UCSD-AML1 (cell line): ENCODE measurements at regions not wholly inside any gene's neighbourhood (a gene's known extent, or its start where the extent isn't known, plus 50 kb on each side); places are given as distances from the start of the nearest gene placed in this dataset.
"Not testable (repeated sequence)": the region's sequence is repeated elsewhere in the genome, so short reads cannot be mapped to it uniquely, and the experiment has no call there.

Source experiments
- DNase-seq: peaks from one replicate; lab custom pipeline; 2025; ENCODE audit not compliant: unreplicated experiment; lab: John Stamatoyannopoulos, UW

DNA sequence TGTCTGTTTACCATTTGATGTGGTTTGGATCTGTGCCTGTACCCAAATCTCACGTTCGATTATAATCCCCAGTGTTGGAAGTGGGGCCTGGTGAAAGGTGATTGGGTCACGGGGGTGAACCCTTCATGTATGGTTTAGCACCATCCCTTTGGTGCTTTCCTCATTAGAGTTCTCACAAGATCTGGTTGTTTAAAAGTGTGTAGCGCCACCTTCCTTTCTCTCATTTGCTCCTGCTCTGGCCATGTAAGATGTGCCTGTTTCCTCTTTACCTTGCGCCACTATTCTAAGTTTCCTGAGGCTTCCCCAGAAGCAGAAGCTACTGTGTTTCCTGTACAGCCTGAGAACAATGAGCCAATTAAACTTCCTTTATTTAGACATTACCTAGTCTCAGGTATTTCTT, 610.7 kb upstream of the ADGRL3 start:
- DNase-seq = no peak

DNA sequence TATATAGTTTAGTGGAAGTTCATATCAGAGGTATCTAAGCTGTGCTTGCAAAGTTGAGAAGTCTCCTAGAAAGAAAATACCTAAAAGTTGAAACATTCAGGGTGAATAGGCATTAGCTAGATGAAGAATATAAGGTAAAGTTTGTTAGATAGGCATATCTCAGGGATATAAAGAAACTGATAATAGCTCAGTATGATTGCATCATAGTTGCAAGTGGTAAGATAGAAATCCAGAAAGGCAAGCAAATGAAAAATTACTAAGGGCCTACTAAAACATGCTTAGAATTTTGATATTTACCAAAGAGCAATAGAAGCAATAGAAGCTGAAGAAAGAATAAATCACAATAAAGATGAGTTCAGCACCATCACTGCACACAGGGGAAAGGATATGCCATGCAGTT, 610.0 kb upstream of the ADGRL3 start:
- DNase-seq = no peak

DNA sequence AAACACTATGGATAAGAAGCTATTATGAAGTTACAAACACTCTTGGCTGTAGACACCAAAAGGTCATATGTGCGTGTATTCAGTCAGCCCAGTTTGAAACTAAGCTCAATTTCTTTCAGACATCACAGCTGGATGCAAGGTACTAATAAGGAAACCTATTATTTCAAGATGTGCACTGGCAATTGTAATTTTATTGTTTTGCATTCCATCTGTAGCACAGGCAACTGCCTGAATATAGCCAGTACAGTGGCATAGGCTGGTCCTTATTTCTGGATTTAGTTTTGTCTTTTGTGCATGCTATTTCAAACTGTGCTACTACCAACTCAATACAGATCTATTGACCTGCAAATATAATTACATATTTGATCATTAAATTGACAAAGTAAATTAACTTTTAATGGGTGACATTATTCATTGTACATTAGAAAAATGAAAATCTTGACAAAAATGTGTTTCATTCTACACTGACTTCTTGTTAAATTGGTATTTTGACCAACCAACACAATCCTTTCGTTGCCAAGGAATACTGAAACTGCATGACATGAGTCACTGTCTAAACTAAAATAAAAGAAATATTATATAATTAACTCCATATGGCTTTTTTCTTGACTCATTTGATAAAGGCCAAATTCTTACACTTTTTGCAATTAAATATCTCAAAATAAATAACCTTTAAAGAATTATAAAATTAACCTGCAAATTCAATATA, 594.3 kb upstream of the ADGRL3 start:
- no peak for DNase-seq

DNA sequence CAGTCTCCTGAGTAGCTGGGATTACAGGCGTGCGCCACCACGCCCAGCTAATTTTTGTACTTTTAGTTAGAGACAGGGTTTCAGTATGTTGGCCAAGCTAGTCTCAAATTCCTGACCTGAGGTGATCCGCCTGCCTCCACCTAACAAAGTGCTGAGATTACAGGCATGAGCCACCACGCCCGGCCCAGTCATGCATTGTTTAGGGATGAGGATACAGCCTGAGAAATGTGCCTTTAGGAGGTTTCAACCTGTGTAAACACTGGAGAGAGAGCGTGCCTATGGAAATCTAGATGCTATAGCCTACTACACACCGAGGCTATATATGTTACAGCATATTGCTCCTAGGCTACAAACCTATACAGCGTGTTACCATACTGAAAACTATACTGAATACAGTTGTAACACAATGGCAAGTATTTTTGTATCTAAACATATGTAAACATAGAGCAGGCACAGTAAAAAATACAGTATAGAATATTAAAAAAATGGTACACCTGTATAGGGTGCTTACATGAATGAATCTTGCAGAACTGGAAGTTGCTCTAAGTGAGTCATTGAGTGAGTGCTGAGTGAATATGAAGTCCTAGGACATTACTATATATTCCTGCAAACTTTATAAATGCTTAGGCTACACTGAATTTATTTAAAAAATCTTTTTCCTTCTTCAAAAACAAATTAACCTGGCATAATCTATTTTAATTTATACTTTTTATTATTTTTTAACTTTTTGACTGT, 588.2 kb upstream of the ADGRL3 start:
- no peak for DNase-seq

DNA sequence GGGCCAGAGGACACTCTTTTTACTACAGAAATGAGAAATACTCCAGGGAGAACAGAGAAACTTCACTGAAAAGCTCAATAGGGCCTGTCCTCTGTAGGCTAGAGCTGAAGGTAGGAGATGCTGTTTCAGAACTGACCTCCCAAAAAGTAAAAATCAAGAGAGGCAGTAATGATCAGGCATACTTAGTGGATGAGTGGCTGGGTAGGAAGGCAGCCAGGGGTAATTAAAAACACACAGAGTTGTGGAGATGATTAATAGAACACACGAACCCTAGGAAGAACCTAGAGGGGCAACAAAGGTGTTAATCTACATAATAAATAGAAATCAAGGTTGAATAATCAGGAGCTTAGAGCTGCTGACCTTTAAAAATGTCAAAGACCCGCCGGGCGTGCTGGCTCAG, 582.4 kb upstream of the ADGRL3 start:
- no peak for DNase-seq

DNA sequence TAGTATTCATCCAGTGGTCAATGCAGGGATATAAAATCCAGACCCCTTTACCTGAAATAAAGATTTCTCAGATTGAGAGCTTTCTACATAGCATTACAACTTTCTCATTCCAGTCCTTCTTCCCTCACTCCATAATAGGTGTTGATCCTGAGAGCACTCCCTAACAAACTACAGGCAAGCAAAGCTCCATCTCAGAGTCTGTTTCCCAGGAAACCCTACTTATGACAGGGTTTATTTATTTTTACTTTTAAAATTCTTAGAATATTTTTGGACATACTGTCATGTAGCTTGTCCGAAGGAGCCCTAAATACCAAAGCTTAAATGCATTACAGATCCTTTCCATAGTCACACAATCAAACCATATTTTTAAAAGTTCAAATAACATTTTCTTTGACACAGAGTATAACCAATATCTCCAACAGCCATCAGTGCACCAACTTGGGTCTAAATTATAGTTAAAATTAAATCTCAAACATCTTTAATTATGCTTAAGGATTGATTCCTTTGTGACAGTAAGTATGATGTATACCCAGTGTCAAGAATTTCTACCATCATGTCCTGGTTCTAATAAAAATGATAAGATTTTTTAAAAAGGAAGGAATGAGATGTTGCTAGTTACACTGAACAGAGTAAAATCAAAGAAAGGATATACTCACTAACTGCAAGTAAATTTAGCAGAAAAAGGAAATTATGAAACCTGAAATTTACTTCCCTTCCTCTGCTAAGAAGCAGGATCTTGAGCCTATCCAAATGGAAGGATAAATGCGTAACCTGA, 580.4 kb upstream of the ADGRL3 start:
- no peak for DNase-seq

DNA sequence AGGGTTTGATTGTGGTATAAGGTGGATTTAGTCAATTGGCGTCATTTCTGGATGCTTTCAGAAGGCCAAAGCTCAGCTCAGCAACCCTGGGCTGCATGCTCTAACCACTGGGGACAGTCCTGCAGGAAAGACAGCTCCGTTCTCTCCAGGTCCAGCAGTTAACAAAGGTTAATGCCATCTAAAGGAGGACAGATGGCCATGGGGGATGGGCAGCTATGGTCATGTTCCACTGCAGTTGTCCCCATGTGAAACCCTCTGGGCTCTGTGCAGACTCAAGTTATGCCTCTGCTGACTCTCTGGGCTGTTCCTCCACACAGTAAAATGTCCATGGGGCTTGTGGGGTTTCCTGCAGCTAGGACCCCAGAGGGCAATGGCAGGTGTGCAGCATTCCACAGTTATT, 562.1 kb upstream of the ADGRL3 start:
- peak; percentile 4 for DNase-seq

DNA sequence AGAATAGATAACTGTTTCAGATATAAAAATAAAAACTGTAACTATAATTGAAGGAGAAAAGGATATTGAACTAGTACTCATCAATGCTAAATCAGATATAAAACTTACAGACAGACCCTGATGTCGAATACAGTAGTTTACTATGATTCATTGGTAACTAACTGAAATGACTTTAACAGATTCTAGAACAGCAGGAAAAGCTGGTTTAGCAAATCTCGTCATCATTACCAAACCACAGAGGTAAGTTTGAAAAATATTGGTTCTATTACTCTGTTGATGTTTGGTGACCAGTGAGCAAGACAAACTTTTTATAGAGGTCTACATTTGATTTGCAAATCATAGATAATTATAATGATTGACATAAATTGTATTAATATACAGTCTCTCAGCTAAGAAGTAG, 551.4 kb upstream of the ADGRL3 start:
- no peak for DNase-seq

DNA sequence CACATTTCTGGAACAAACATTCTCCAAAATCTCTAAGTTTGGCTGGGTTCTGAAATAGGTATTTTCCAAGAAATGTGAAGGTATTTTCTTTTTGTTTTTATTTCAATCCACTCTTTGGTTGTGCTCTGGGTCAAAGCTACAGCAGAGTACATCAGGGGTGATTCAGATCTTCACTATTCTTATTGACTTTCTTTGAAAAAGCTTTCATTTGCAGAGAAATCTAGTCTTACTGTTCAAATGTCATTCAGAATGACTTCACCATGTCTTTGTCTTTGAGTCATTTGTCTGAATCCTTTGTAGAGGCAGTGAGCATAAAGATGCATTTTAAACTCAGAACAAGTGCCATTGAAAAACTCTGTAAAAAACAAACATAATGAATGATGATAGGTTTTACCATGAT, 547.2 kb upstream of the ADGRL3 start:
- DNase-seq = no peak

DNA sequence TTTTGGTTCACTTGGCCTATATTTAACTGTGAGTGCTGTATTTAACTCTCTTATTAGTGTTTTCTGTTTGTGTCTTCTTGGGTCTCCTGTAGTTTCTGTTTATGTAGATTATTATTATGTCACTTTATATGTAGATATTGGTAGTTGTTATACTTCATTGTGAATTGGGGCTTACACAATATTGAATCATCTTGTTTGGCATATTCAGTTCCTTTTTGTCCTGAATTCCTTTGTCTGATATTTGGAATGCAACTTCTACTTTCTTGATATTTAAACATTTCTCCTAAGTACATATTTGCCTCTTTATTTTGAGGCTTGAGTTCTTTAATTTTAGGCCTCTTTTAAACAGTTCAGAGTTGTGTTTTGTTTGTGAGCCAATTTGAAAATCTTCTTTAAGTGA, 544.8 kb upstream of the ADGRL3 start:
- DNase-seq = no peak

DNA sequence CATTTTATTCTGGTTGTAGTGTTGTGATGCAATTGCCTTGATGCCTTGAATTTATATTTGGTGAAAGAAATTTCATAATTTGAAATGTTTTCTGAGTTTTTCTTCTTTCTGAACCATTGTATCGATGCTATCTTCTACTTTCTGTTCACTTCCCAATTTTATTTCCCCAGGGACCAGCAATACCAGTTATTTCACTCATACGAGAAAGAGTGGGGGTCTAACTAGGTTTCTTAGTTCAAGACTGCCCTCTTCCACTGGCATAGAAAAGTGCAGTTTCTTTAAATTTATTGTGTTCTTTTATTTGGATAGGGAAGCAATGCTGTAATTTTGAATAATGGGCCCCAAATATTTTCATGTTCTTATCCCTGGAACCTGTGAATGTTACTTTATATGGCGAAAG, 544.0 kb upstream of the ADGRL3 start:
- no peak for DNase-seq

DNA sequence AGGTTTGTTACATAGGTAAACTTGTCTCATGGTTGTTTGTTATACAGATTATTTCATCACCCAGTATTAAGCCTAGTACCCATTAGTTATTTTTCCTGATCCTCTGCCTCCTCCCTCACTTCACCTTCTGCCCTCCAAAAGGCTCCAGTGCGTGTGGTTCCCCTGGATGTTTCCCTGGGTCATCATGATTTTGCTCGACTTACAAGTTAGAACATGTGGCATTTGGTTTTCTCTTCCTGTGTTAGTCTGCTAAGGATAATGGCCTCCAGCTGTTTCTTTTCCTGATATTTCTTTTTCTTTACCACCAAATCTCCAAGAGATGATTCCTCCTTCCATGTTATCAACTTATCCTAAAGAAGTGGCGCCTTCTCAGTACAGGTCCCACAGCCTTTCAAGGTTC, 543.1 kb upstream of the ADGRL3 start:
- no peak for DNase-seq

DNA sequence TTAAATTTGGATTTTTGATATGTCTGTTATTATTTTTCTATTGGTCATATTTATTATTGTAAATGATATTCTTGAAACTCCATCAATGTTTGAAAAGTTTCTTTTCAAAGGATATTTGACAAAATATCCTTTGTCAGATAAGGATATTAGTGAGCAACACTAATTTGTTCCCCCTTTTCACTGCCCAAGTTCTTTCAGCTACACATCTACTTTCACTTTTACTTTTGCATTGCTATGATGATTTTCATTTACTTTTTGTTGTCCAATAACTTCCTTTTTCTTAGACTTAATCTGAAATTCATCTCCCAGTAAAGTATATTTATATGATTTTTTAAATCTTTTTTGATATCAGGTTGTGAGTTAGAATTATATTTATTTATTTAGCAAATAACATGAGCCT, 542.3 kb upstream of the ADGRL3 start:
- DNase-seq = no peak

DNA sequence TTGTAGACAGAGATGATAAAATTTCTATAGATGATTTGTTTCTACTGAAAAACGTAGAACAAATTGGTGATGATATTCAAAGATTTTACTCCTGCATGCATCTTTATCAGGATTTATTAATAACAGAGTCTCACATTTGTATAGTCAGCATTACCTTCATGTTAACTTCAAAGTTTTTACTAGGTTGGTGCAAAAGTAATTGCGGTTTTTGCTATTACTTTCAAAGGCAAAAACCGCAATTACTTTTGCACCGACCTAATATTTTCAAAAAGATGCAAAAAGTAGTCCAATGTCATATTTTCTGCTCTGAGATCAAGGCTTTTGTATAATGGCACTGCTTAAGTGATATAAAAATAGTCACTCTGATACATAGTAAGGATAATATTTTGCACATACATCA, 536.4 kb upstream of the ADGRL3 start:
- DNase-seq = no peak

DNA sequence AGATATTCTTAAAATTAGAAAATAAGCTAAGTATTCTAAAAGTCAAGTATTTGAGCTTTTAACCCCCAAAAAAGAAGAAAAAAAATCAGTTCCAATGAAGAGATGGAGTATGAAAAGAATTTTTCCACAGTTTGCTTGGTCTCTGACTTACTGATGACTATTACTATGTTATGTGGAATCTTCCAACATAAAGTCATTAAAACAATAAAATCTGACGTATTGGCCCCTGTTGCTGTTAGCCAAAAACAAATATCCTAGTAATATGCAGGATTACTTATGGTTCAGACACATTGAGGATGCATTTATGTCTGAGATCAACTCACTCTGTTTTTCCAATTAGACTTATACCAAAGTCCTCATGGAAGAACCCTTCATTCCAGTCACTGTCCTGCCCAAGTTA, 517.2 kb upstream of the ADGRL3 start:
- DNase-seq = no peak

DNA sequence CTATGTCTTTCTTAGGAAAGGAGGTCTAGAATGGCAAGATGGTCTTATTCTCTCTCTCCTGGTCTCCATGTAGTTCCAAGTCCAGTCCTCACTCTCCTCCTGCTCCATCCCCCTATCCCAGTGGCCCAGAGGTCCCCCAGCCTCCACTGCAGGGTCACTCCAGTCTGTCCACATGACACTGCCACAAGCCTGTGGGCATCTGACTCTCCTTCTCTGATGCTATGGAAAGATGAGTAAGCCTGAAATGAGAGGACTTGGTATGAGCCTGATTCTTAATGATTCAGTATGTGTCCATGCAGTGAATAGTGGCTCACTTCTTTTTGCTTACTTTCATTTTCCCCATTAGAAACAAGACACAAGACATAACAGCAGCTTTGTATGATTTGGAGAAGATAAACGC, 516.8 kb upstream of the ADGRL3 start:
- no peak for DNase-seq

DNA sequence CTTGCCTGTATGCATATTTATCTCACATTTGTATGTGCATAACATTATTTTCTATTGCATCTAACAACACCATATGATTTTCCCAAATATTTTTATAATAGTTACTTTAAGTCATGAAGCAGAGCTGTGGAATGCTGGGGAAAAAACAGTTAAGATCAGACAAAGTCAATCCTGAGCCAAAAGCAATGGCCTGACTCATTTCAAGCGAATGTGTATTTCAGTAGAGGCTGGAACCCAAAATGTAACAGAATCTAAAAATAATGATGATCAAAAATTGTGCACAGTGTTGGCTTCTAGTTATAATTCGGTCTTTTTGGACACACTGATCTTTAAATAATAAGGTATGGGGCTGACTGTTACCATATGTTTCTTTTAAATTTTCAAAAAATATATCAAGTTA, 516.2 kb upstream of the ADGRL3 start:
- no peak for DNase-seq

DNA sequence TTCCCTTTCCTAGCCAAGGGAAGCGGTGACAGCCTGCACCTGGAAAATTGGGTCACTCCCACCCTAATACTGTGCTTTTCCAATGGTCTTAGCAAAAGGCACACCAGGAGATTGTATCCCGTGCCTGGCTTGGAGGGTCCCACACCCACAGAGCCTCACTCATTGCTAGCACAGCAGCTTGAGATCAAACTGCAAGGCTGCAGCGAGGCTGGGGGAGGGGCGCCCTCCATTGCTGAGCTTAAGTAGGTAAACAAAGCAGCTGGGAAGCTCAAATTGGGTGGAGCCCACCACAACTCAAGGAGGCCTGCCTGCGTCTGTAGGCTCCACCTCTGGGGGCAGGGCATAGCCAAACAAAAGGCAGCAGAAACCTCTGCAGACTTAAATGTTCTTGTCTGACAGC, 504.1 kb upstream of the ADGRL3 start:
- not testable (repeated sequence) for DNase-seq

DNA sequence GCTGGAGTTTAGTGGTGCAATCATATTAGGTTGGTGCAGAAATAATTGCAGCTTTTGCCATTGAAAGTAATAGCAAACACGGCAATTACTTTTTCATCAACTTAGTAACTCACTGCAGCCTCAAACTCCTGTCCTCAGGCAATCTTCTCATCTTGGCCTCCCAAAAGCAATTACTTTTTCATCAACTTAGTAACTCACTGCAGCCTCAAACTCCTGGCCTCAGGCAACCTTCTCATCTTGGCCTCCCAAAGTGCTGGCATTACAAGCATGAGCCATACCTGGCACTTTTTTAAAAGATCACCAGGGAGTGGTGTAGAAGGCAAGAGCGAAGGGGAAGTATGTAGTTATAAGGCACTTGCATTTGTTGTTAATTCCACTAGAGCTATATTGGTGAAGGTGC, 491.1 kb upstream of the ADGRL3 start:
- no peak for DNase-seq

DNA sequence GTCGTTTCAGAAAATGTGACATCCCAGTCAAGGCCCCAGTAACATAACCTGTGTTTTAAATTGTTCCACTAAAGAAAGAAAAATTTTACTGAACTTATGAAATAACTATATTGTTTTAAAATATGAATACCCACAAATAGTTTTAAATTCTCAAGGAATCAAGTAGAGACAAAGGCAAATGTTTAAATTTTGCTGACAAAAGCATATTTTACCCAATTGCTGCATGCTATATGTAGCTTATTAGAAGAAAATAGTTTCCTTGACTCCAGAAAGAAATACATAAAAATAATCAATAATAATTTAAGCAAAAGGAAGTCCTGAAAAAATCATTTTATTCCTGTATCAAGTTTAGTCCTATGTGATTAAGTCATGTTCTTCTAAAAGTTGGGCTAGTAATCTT, 481.3 kb upstream of the ADGRL3 start:
- DNase-seq = no peak

DNA sequence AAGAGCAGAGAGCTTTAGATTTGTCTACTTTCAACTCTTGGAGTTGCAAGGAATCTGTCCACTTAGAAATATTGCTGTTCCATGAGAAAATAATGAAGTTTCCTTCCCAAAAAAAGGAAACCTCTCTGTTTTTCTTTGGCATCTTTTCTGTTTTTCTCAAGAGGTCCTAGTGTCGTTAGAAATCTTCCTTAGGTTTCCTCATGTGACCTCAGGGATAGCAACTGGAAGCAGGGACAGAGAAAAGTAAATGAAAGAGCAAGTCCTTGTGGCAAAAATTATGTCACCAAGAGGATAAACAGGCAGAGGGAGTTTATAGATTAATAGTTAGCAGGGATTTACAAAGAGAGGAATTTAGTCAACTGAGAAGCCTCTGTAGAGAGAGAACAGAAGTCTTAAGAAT, 478.4 kb upstream of the ADGRL3 start:
- DNase-seq = no peak

DNA sequence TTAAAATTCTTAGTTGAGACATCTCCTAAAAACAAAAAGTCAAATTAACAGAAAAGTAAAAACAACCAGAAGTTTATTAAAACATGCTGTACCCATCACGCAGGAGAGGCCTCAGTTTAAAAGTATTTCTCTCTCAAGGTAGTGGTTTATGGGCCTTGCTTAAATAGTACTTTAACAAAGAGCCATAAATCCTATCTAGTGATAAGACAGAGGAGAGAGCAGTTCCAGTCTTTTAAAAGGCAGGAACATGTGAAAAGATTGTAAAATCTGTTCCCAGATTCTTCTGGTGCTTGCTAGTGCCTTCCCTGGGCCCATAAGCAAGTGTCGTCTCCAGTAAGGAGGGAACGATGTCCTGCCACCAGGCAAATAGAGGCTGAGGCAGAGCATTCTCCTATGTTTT, 476.3 kb upstream of the ADGRL3 start:
- DNase-seq = no peak
